GM12878 (cell line): ENCODE measurements at regions not wholly inside any gene's neighbourhood (a gene's known extent, or its start where the extent isn't known, plus 50 kb on each side); places are given as distances from the start of the nearest gene placed in this dataset.

Source experiments
- CBX3 ChIP-seq: fragments of 200-600 bp; sonication (generic); IDR thresholded peaks from 2 replicates; pipeline ENCODE4 v1.6.1; 2016; ENCODE audit warnings: low read depth, borderline replicate concordance
- ETV6 ChIP-seq, 2 experiments: fragments of 450-650 bp in 1 of 2; IDR thresholded peaks in 1 of 2; conservative IDR thresholded peaks in 1 of 2; 2 replicates each; pipeline ENCODE4 v1.6.1; 2014; ENCODE audit warnings: antibody characterized with exemption in 1 of 2, borderline replicate concordance in 1 of 2, low read depth in 1 of 2, mild to moderate bottlenecking in 1 of 2, moderate library complexity in 1 of 2
- GABPA ChIP-seq: IDR thresholded peaks from 2 replicates; pipeline ENCODE4 v1.6.1; 2014; ENCODE audit warnings: antibody characterized with exemption, low read depth, mild to moderate bottlenecking, inconsistent platforms
- MAX ChIP-seq: IDR thresholded peaks from 2 replicates; pipeline ENCODE4 v1.6.1; 2012; ENCODE audit warnings: low read depth, low read length, improper control_type of control experiment
- NFIC ChIP-seq: IDR thresholded peaks from 2 replicates; pipeline ENCODE4 v1.6.1; 2012; ENCODE audit warnings: low read depth, mild to moderate bottlenecking, inconsistent platforms, low read length, moderate library complexity
- PAX8 ChIP-seq: fragments of 450-650 bp; IDR thresholded peaks from 2 replicates; pipeline ENCODE4 v1.6.1; 2017; ENCODE audit warnings: mild to moderate bottlenecking, moderate library complexity
- RAD51 ChIP-seq: fragments of 450-650 bp; IDR thresholded peaks from 2 replicates; pipeline ENCODE4 v1.6.1; 2016; ENCODE audit warnings: moderate library complexity, mild to moderate bottlenecking, inconsistent platforms
- RCOR1 ChIP-seq: conservative IDR thresholded peaks from 2 replicates; pipeline ENCODE4 v1.6.1; 2012; ENCODE audit warnings: low read depth, low read length, improper control_type of control experiment
- TAF1 ChIP-seq: IDR thresholded peaks from 2 replicates; pipeline ENCODE4 v1.6.1; 2011; ENCODE audit warnings: mild to moderate bottlenecking, low read depth, low read length, borderline replicate concordance
- TCF12 ChIP-seq: IDR thresholded peaks from 2 replicates; pipeline ENCODE4 v1.6.1; 2011; ENCODE audit warnings: low read depth, mild to moderate bottlenecking, low read length
- ZBED1 ChIP-seq: IDR thresholded peaks from 2 replicates; pipeline ENCODE4 v1.6.1; 2016; ENCODE audit warnings: borderline replicate concordance
- ZBTB33 ChIP-seq: fragments of 450-650 bp; IDR thresholded peaks from 2 replicates; pipeline ENCODE4 v1.6.1; 2017; ENCODE audit warnings: mild to moderate bottlenecking
- TF ChIP-seq, protein P1 (sequence below): IDR thresholded peaks from 2 replicates; pipeline ENCODE4 v1.6.1; 2012; ENCODE audit warnings: low read depth, low read length, improper control_type of control experiment
- TF ChIP-seq, protein P2 (sequence below): fragments of 450-650 bp; IDR thresholded peaks from 2 replicates; pipeline ENCODE4 v1.6.1; 2017; ENCODE audit warnings: low read depth, mild to moderate bottlenecking, moderate library complexity
- TF ChIP-seq, protein P3 (sequence below): fragments of 450-650 bp; IDR thresholded peaks from 2 replicates; pipeline ENCODE4 v1.6.1; 2016; ENCODE audit warnings: mild to moderate bottlenecking, moderate library complexity, borderline replicate concordance
- TF ChIP-seq, protein P4 (sequence below): fragments of 450-650 bp; formaldehyde crosslinking; IDR thresholded peaks from 2 replicates; pipeline ENCODE4 v1.4.0; 2020; ENCODE audit warnings: mild to moderate bottlenecking, moderate library complexity

- TF ChIP-seq, protein P1, sequence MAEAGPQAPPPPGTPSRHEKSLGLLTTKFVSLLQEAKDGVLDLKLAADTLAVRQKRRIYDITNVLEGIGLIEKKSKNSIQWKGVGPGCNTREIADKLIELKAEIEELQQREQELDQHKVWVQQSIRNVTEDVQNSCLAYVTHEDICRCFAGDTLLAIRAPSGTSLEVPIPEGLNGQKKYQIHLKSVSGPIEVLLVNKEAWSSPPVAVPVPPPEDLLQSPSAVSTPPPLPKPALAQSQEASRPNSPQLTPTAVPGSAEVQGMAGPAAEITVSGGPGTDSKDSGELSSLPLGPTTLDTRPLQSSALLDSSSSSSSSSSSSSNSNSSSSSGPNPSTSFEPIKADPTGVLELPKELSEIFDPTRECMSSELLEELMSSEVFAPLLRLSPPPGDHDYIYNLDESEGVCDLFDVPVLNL: no peak
- TF ChIP-seq, protein P2, sequence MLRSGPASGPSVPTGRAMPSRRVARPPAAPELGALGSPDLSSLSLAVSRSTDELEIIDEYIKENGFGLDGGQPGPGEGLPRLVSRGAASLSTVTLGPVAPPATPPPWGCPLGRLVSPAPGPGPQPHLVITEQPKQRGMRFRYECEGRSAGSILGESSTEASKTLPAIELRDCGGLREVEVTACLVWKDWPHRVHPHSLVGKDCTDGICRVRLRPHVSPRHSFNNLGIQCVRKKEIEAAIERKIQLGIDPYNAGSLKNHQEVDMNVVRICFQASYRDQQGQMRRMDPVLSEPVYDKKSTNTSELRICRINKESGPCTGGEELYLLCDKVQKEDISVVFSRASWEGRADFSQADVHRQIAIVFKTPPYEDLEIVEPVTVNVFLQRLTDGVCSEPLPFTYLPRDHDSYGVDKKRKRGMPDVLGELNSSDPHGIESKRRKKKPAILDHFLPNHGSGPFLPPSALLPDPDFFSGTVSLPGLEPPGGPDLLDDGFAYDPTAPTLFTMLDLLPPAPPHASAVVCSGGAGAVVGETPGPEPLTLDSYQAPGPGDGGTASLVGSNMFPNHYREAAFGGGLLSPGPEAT: peak; percentile 90
- TF ChIP-seq ZBED1 (peak; percentile 64; the same call in 1 of the 2 replicates), RAD51 (peak; percentile 76; the same call in 1 of the 2 replicates), ZBTB33 (no peak), CBX3 (no peak), TCF12 (no peak), GABPA (0 out of 2 replicates have a peak, but pooled peaks have one; percentile 13), NFIC (peak; percentile 83), RCOR1 (0 out of 2 replicates have a peak, but pooled peaks have one; percentile 52), PAX8 (no peak), TAF1 (no peak), ETV6 (conservative IDR thresholded peaks at IDR 0.05 in 1 of 2, IDR thresholded peaks at IDR 0.05 in 1 of 2; ENCODE audit: borderline replicate concordance in 1 of 2, low read depth in 1 of 2) (peak in 1 of 2 experiments; percentile 82; a peak in 2 of 4 replicates), MAX (no peak; the same call in 1 of the 2 replicates)
- TF ChIP-seq, protein P3, sequence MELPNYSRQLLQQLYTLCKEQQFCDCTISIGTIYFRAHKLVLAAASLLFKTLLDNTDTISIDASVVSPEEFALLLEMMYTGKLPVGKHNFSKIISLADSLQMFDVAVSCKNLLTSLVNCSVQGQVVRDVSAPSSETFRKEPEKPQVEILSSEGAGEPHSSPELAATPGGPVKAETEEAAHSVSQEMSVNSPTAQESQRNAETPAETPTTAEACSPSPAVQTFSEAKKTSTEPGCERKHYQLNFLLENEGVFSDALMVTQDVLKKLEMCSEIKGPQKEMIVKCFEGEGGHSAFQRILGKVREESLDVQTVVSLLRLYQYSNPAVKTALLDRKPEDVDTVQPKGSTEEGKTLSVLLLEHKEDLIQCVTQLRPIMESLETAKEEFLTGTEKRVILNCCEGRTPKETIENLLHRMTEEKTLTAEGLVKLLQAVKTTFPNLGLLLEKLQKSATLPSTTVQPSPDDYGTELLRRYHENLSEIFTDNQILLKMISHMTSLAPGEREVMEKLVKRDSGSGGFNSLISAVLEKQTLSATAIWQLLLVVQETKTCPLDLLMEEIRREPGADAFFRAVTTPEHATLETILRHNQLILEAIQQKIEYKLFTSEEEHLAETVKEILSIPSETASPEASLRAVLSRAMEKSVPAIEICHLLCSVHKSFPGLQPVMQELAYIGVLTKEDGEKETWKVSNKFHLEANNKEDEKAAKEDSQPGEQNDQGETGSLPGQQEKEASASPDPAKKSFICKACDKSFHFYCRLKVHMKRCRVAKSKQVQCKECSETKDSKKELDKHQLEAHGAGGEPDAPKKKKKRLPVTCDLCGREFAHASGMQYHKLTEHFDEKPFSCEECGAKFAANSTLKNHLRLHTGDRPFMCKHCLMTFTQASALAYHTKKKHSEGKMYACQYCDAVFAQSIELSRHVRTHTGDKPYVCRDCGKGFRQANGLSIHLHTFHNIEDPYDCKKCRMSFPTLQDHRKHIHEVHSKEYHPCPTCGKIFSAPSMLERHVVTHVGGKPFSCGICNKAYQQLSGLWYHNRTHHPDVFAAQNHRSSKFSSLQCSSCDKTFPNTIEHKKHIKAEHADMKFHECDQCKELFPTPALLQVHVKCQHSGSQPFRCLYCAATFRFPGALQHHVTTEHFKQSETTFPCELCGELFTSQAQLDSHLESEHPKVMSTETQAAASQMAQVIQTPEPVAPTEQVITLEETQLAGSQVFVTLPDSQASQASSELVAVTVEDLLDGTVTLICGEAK: no peak
- TF ChIP-seq, protein P4, sequence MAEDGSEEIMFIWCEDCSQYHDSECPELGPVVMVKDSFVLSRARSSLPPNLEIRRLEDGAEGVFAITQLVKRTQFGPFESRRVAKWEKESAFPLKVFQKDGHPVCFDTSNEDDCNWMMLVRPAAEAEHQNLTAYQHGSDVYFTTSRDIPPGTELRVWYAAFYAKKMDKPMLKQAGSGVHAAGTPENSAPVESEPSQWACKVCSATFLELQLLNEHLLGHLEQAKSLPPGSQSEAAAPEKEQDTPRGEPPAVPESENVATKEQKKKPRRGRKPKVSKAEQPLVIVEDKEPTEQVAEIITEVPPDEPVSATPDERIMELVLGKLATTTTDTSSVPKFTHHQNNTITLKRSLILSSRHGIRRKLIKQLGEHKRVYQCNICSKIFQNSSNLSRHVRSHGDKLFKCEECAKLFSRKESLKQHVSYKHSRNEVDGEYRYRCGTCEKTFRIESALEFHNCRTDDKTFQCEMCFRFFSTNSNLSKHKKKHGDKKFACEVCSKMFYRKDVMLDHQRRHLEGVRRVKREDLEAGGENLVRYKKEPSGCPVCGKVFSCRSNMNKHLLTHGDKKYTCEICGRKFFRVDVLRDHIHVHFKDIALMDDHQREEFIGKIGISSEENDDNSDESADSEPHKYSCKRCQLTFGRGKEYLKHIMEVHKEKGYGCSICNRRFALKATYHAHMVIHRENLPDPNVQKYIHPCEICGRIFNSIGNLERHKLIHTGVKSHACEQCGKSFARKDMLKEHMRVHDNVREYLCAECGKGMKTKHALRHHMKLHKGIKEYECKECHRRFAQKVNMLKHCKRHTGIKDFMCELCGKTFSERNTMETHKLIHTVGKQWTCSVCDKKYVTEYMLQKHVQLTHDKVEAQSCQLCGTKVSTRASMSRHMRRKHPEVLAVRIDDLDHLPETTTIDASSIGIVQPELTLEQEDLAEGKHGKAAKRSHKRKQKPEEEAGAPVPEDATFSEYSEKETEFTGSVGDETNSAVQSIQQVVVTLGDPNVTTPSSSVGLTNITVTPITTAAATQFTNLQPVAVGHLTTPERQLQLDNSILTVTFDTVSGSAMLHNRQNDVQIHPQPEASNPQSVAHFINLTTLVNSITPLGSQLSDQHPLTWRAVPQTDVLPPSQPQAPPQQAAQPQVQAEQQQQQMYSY (CRISPR knock-in tag): no peak
Observed at GRCh38 chr4:14165222-14165920, 537.8 kb upstream of the BOD1L1 start (continued).
